SK-N-SH treated with all-trans-retinoic acid at 6 μM for 48 hours (cell line): ENCODE measurements at regions not wholly inside any gene's neighbourhood (a gene's known extent, or its start where the extent isn't known, plus 50 kb on each side); places are given as distances from the start of the nearest gene placed in this dataset.

Experiments
- ATAC-seq: fragments of 200-7000 bp; cut with Tn5 transposase; 3 replicates; pipeline ENCODE4 v1.9.1; 2020; ENCODE audit warnings: mild to moderate bottlenecking, moderate library complexity
- ARNTL ChIP-seq: fragments of 450-650 bp; formaldehyde crosslinking; IDR thresholded peaks from 2 replicates; pipeline ENCODE4 v1.5.0; 2020; ENCODE audit warnings: low read depth, mild to moderate bottlenecking, moderate library complexity, borderline replicate concordance
- CSDC2 ChIP-seq: fragments of 250-450 bp; sonication (Bioruptor Pico); IDR thresholded peaks from 2 replicates; pipeline ENCODE4 v1.5.0; 2020; ENCODE audit warnings: mild to moderate bottlenecking, moderate library complexity
- ESRRG ChIP-seq: fragments of 250-450 bp; sonication (Bioruptor Pico); IDR thresholded peaks from 2 replicates; pipeline ENCODE4 v1.6.1; 2021; ENCODE audit warnings: mild to moderate bottlenecking
- GLIS3 ChIP-seq: fragments of 250-450 bp; sonication (Bioruptor Pico); IDR thresholded peaks from 2 replicates; pipeline ENCODE4 v1.5.0; 2020; ENCODE audit warnings: mild to moderate bottlenecking, moderate library complexity
- ISL1 ChIP-seq: fragments of 250-450 bp; sonication (Bioruptor Pico); IDR thresholded peaks from 2 replicates; pipeline ENCODE4 v2.1.2; 2022; ENCODE audit warnings: mild to moderate bottlenecking, moderate library complexity
- OSR1 ChIP-seq: fragments of 250-450 bp; sonication (Bioruptor Pico); IDR thresholded peaks from 2 replicates; pipeline ENCODE4 v1.8.0; 2022; ENCODE audit warnings: moderate library complexity, mild to moderate bottlenecking, inconsistent platforms
- PATZ1 ChIP-seq: fragments of 250-450 bp; sonication (Bioruptor Pico); IDR thresholded peaks from 2 replicates; pipeline ENCODE4 v1.8.0; 2020; ENCODE audit warnings: mild to moderate bottlenecking, moderate library complexity, borderline replicate concordance
- POU6F1 ChIP-seq: fragments of 250-450 bp; sonication (Bioruptor Pico); IDR thresholded peaks from 2 replicates; pipeline ENCODE4 v1.8.0; 2021; ENCODE audit warnings: low read depth, mild to moderate bottlenecking, moderate library complexity, borderline replicate concordance
- PPARA ChIP-seq: fragments of 250-450 bp; sonication (Bioruptor Pico); IDR thresholded peaks from 2 replicates; pipeline ENCODE4 v1.5.0; 2020; ENCODE audit warnings: mild to moderate bottlenecking, borderline replicate concordance
- RARB ChIP-seq: fragments of 250-450 bp; sonication (Bioruptor Pico); IDR thresholded peaks from 2 replicates; pipeline ENCODE4 v1.8.0; 2021; ENCODE audit warnings: mild to moderate bottlenecking, moderate library complexity
- TCF4 ChIP-seq: fragments of 250-450 bp; sonication (Bioruptor Pico); IDR thresholded peaks from 2 replicates; pipeline ENCODE4 v1.8.0; 2021; ENCODE audit warnings: mild to moderate bottlenecking, moderate library complexity, borderline replicate concordance
- TSHZ2 ChIP-seq: fragments of 250-450 bp; sonication (Bioruptor Pico); IDR thresholded peaks from 2 replicates; pipeline ENCODE4 v1.5.0; 2020; ENCODE audit warnings: mild to moderate bottlenecking, moderate library complexity
- ZC3H10 ChIP-seq: fragments of 250-450 bp; sonication (Bioruptor Pico); IDR thresholded peaks from 2 replicates; pipeline ENCODE4 v1.5.1; 2021; ENCODE audit warnings: mild to moderate bottlenecking, moderate library complexity
- ZFP3 ChIP-seq: fragments of 250-450 bp; sonication (Bioruptor Pico); IDR thresholded peaks from 2 replicates; pipeline ENCODE4 v1.5.0; 2020; ENCODE audit warnings: mild to moderate bottlenecking, moderate library complexity
- ZFP30 ChIP-seq: fragments of 450-650 bp; formaldehyde crosslinking; IDR thresholded peaks from 2 replicates; pipeline ENCODE4 v1.5.0; 2022; ENCODE audit warnings: mild to moderate bottlenecking, moderate library complexity
- ZNF565 ChIP-seq: fragments of 450-650 bp; formaldehyde crosslinking; conservative IDR thresholded peaks from 2 replicates; pipeline ENCODE4 v1.5.0; 2020; ENCODE audit warnings: low read depth, mild to moderate bottlenecking, moderate library complexity
- ZNF70 ChIP-seq: fragments of 450-650 bp; formaldehyde crosslinking; IDR thresholded peaks from 2 replicates; pipeline ENCODE4 v1.5.0; 2020; ENCODE audit warnings: mild to moderate bottlenecking, moderate library complexity
- ZNF8 ChIP-seq: fragments of 450-650 bp; formaldehyde crosslinking; IDR thresholded peaks from 2 replicates; pipeline ENCODE4 v1.5.0; 2020; ENCODE audit warnings: mild to moderate bottlenecking, moderate library complexity
- TF ChIP-seq, protein P1 (sequence below): fragments of 250-450 bp; sonication (Bioruptor Pico); IDR thresholded peaks from 2 replicates; pipeline ENCODE4 v1.5.1; 2021; ENCODE audit warnings: mild to moderate bottlenecking, moderate library complexity
- TF ChIP-seq, protein P2 (sequence below): fragments of 250-450 bp; sonication (Bioruptor Pico); IDR thresholded peaks from 2 replicates; pipeline ENCODE4 v1.5.1; 2020; ENCODE audit warnings: low read depth, mild to moderate bottlenecking, moderate library complexity

DNA sequence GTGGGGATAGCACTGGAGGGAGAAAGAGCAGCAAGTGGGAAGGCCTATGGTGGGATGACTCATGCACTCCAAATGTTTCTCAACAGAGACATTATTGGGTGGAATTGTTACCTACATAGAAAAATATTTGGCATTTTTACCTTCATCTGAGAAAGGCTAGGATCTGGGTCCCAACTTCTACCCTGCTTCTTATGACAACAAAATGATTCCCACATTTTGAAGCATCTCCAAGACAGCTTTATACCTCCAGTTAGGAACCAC lies 908.9 kb upstream of the GYPC start:
- TF ChIP-seq ISL1 (no peak), ZNF8 (CRISPR knock-in tag) (no peak), ZFP30 (CRISPR knock-in tag) (no peak), PATZ1 (no peak), PPARA (CRISPR knock-in tag) (no peak), TSHZ2 (no peak), OSR1 (CRISPR knock-in tag) (no peak), ZC3H10 (CRISPR knock-in tag) (no peak), ZNF70 (CRISPR knock-in tag) (no peak), GLIS3 (no peak), ESRRG (CRISPR knock-in tag) (no peak), RARB (CRISPR knock-in tag) (no peak), ZNF565 (CRISPR knock-in tag) (no peak), ZFP3 (no peak), CSDC2 (CRISPR knock-in tag) (no peak), TCF4 (CRISPR knock-in tag) (no peak)
- TF ChIP-seq, protein P1, sequence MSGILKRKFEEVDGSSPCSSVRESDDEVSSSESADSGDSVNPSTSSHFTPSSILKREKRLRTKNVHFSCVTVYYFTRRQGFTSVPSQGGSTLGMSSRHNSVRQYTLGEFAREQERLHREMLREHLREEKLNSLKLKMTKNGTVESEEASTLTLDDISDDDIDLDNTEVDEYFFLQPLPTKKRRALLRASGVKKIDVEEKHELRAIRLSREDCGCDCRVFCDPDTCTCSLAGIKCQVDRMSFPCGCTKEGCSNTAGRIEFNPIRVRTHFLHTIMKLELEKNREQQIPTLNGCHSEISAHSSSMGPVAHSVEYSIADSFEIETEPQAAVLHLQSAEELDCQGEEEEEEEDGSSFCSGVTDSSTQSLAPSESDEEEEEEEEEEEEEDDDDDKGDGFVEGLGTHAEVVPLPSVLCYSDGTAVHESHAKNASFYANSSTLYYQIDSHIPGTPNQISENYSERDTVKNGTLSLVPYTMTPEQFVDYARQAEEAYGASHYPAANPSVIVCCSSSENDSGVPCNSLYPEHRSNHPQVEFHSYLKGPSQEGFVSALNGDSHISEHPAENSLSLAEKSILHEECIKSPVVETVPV (CRISPR knock-in tag) = no peak
- TF ChIP-seq, protein P2, sequence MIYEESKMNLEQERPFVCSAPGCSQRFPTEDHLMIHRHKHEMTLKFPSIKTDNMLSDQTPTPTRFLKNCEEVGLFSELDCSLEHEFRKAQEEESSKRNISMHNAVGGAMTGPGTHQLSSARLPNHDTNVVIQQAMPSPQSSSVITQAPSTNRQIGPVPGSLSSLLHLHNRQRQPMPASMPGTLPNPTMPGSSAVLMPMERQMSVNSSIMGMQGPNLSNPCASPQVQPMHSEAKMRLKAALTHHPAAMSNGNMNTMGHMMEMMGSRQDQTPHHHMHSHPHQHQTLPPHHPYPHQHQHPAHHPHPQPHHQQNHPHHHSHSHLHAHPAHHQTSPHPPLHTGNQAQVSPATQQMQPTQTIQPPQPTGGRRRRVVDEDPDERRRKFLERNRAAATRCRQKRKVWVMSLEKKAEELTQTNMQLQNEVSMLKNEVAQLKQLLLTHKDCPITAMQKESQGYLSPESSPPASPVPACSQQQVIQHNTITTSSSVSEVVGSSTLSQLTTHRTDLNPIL = no peak
- TF ChIP-seq, all 23 proteins: peak for 0
- no peak for ATAC-seq

DNA sequence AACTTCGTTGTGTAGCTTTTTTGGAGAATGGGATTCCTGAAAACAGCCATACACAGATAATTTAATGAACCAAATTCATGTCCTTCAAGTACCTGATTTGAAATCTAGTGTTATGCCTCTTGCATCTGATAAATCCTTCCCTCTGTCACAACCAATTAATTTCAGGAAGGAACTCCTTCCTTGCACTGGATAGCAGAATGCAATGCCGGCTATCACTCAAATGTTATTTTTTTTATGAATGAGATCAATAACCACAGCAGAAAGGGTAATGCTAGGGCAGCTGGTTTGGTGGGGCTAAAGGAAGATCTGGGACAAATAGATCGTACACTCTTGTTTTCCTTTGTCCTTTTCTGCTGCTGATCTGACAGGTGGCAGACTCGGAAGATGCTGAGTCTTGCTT lies 899.5 kb upstream of the GYPC start:
- TF ChIP-seq POU6F1 (CRISPR knock-in tag) (no peak), OSR1 (CRISPR knock-in tag) (no peak), PATZ1 (no peak), GLIS3 (no peak), ARNTL (CRISPR knock-in tag) (no peak), ESRRG (CRISPR knock-in tag) (no peak), TSHZ2 (no peak), ZC3H10 (CRISPR knock-in tag) (no peak), ZFP30 (CRISPR knock-in tag) (no peak), ISL1 (no peak), ZNF565 (CRISPR knock-in tag) (no peak), ZNF8 (CRISPR knock-in tag) (no peak)

More for the DNA sequence above, 899.5 kb upstream of the GYPC start:
- no peak for ATAC-seq
